Activated naive CD4-positive, alpha-beta T cell treated with anti-CD3 and anti-CD28 coated beads, Interleukin-2, amount 10 ng/mL, durations not matched to agents 7 days and 5 days (primary cell): ENCODE measurements at regions not wholly inside any gene's neighbourhood (a gene's known extent, or its start where the extent isn't known, plus 50 kb on each side); places are given as distances from the start of the nearest gene placed in this dataset.
"Not testable (repeated sequence)": the region's sequence is repeated elsewhere in the genome, so short reads cannot be mapped to it uniquely, and the experiment has no call there.

Source experiments
- CTCF ChIA-PET: fragments of 350-600 bp; sonication (Branson Sonifier 250); formaldehyde crosslinking; loops from one replicate; lab custom pipeline; 2021; ENCODE audit warnings: antibody characterized with exemption; lab: Charles Lee
- DNase-seq: peaks from one replicate; pipeline ENCODE4 v3.0.0-alpha.2; 2020
- H3K27ac Mint-ChIP-seq: one replicate; pipeline ENCODE4 v1.8.0; 2021; ENCODE audit warnings: mild to moderate bottlenecking, moderate library complexity, mixed read lengths
- H3K27me3 Mint-ChIP-seq: one replicate; pipeline ENCODE4 v1.8.0; 2021; ENCODE audit warnings: mild to moderate bottlenecking, mixed read lengths
- H3K36me3 Mint-ChIP-seq: one replicate; pipeline ENCODE4 v1.8.0; 2021; ENCODE audit warnings: mixed read lengths
- H3K4me1 Mint-ChIP-seq: one replicate; pipeline ENCODE4 v1.8.0; 2021; ENCODE audit warnings: mixed read lengths
- H3K4me3 Mint-ChIP-seq: one replicate; pipeline ENCODE4 v1.8.0; 2021; ENCODE audit warnings: mild to moderate bottlenecking, moderate library complexity, mixed read lengths
- H3K9me3 Mint-ChIP-seq: one replicate; pipeline ENCODE4 v1.8.0; 2021; ENCODE audit warnings: mixed read lengths

- H3K4me1 Mint-ChIP-seq: no peaks in the 10 kb centered on the region
- no peaks in the 10 kb centered on the region for H3K36me3 Mint-ChIP-seq
- H3K9me3 Mint-ChIP-seq: no peaks in the 10 kb centered on the region
- no peak overlapping the region for H3K4me3 Mint-ChIP-seq
- H3K27me3 Mint-ChIP-seq: peaks cover 9% of the 10 kb centered on the region
- CTCF ChIA-PET: interaction anchor here (1.2 kb wide), 1 partner anchor 41 kb away, joined by 3 read pairs; no protein-coding TSS in a partner anchor
- no peak overlapping the region for H3K27ac Mint-ChIP-seq
- DNase-seq: no peak
These were observed 208.3 kb downstream of the TBC1D2B start for GRCh38 chr15:77869021-77869895.

- H3K4me3 Mint-ChIP-seq, H3K27ac Mint-ChIP-seq, CTCF ChIA-PET, DNase-seq, H3K36me3 Mint-ChIP-seq, H3K9me3 Mint-ChIP-seq, H3K4me1 Mint-ChIP-seq: not testable (repeated sequence)
- peaks cover 16% of the 10 kb centered on the region for H3K27me3 Mint-ChIP-seq
These were observed 209.4 kb downstream of the TBC1D2B start for GRCh38 chr15:77868048-77868629.

GRCh38 chr15:77867266-77868047 is 210.1 kb downstream of the TBC1D2B start:
- CTCF ChIA-PET: no interaction called here
- no peaks in the 10 kb centered on the region for H3K4me1 Mint-ChIP-seq
- no peak for DNase-seq
- H3K9me3 Mint-ChIP-seq: no peaks in the 10 kb centered on the region
- no peaks in the 10 kb centered on the region for H3K36me3 Mint-ChIP-seq
- peaks cover 16% of the 10 kb centered on the region for H3K27me3 Mint-ChIP-seq
- H3K27ac Mint-ChIP-seq: no peak overlapping the region
- no peak overlapping the region for H3K4me3 Mint-ChIP-seq

- Mint-ChIP-seq H3K27me3 (peaks cover 16% of the 10 kb centered on the region), H3K27ac (no peak overlapping the region), H3K36me3 (no peaks in the 10 kb centered on the region), H3K4me3 (no peak overlapping the region), H3K9me3 (no peaks in the 10 kb centered on the region), H3K4me1 (no peaks in the 10 kb centered on the region)
- no peak for DNase-seq
- CTCF ChIA-PET: no interaction called here
These were observed 210.8 kb downstream of the TBC1D2B start for GRCh38 chr15:77866596-77867125.

GRCh38 chr15:77866186-77866585 is 211.3 kb downstream of the TBC1D2B start:
- Mint-ChIP-seq H3K27me3 (peaks cover 16% of the 10 kb centered on the region), H3K9me3 (no peaks in the 10 kb centered on the region), H3K4me1 (no peaks in the 10 kb centered on the region), H3K27ac (no peak overlapping the region), H3K4me3 (no peak overlapping the region), H3K36me3 (no peaks in the 10 kb centered on the region)
- DNase-seq: no peak
- CTCF ChIA-PET: no interaction called here

- Mint-ChIP-seq H3K9me3 (no peaks in the 10 kb centered on the region), H3K4me1 (no peaks in the 10 kb centered on the region), H3K27ac (no peak overlapping the region), H3K4me3 (no peak overlapping the region), H3K27me3 (peaks cover 15% of the 10 kb centered on the region), H3K36me3 (no peaks in the 10 kb centered on the region)
- DNase-seq: no peak
- CTCF ChIA-PET: no interaction called here
These were observed 211.8 kb downstream of the TBC1D2B start for GRCh38 chr15:77865701-77866100.

- DNase-seq: no peak
- no peaks in the 10 kb centered on the region for H3K9me3 Mint-ChIP-seq
- H3K27me3 Mint-ChIP-seq: peaks cover 9% of the 10 kb centered on the region
- H3K36me3 Mint-ChIP-seq: no peaks in the 10 kb centered on the region
- H3K27ac Mint-ChIP-seq: no peak overlapping the region
- CTCF ChIA-PET: no interaction called here
- H3K4me3 Mint-ChIP-seq: no peak overlapping the region
- H3K4me1 Mint-ChIP-seq: no peaks in the 10 kb centered on the region
These were observed 212.4 kb downstream of the TBC1D2B start for GRCh38 chr15:77865106-77865610.

GRCh38 chr15:77864211-77865105 is 213.1 kb downstream of the TBC1D2B start:
- DNase-seq: no peak
- Mint-ChIP-seq H3K27me3 (peaks cover 11% of the 10 kb centered on the region), H3K27ac (no peak overlapping the region), H3K4me1 (no peaks in the 10 kb centered on the region), H3K9me3 (no peaks in the 10 kb centered on the region), H3K36me3 (no peaks in the 10 kb centered on the region), H3K4me3 (no peak overlapping the region)
- CTCF ChIA-PET: no interaction called here

- Mint-ChIP-seq H3K27ac (no peak overlapping the region), H3K9me3 (no peaks in the 10 kb centered on the region), H3K4me3 (no peak overlapping the region), H3K36me3 (no peaks in the 10 kb centered on the region), H3K4me1 (no peaks in the 10 kb centered on the region), H3K27me3 (peaks cover 11% of the 10 kb centered on the region)
- CTCF ChIA-PET: no interaction called here
- DNase-seq: no peak
These were observed 213.9 kb downstream of the TBC1D2B start for GRCh38 chr15:77863491-77864105.

- DNase-seq: no peak
- Mint-ChIP-seq H3K9me3 (no peaks in the 10 kb centered on the region), H3K4me3 (no peak overlapping the region), H3K36me3 (no peaks in the 10 kb centered on the region), H3K27me3 (peaks cover 11% of the 10 kb centered on the region), H3K4me1 (no peaks in the 10 kb centered on the region), H3K27ac (no peak overlapping the region)
- CTCF ChIA-PET: no interaction called here
These were observed 214.8 kb downstream of the TBC1D2B start for GRCh38 chr15:77862651-77863104.

- not testable (repeated sequence) for H3K4me1 Mint-ChIP-seq
These were observed 215.4 kb downstream of the TBC1D2B start for GRCh38 chr15:77861997-77862635.

GRCh38 chr15:77860071-77860691 is 217.3 kb downstream of the TBC1D2B start:
- Mint-ChIP-seq H3K36me3 (no peaks in the 10 kb centered on the region), H3K27me3 (peaks cover 26% of the 10 kb centered on the region), H3K4me1 (no peaks in the 10 kb centered on the region), H3K9me3 (no peaks in the 10 kb centered on the region), H3K4me3 (no peak overlapping the region), H3K27ac (no peak overlapping the region)
- CTCF ChIA-PET: no interaction called here
- no peak for DNase-seq

More at GRCh38 chr15:77861997-77862635, 215.4 kb downstream of the TBC1D2B start:
- H3K27me3 Mint-ChIP-seq: peaks cover 16% of the 10 kb centered on the region
- H3K36me3 Mint-ChIP-seq, H3K27ac Mint-ChIP-seq, H3K9me3 Mint-ChIP-seq, DNase-seq, CTCF ChIA-PET, H3K4me3 Mint-ChIP-seq: not testable (repeated sequence)
